Mucosa of stomach (tissue), 1 donor: ENCODE measurements at regions not wholly inside any gene's neighbourhood (a gene's known extent, or its start where the extent isn't known, plus 50 kb on each side); places are given as distances from the start of the nearest gene placed in this dataset.
"Not testable (repeated sequence)": the region's sequence is repeated elsewhere in the genome, so short reads cannot be mapped to it uniquely, and the experiment has no call there.

ENCODE experiments used
- H3K27me3 ChIP-seq: one replicate; pipeline ENCODE4 v1.7.0; 2013; ENCODE audit warnings: mild to moderate bottlenecking, low read length; ENCODE audit not compliant: control insufficient read depth, insufficient read depth
- H3K36me3 ChIP-seq: one replicate; pipeline ENCODE4 v1.7.0; 2013; ENCODE audit warnings: low read length; ENCODE audit not compliant: control insufficient read depth, insufficient read depth
- H3K4me1 ChIP-seq: one replicate; pipeline ENCODE4 v1.7.0; 2013; ENCODE audit warnings: mild to moderate bottlenecking, low read length; ENCODE audit not compliant: control insufficient read depth, insufficient read depth
- H3K4me3 ChIP-seq: one replicate; pipeline ENCODE4 v1.7.0; 2013; ENCODE audit warnings: low read length
- H3K9ac ChIP-seq: one replicate; pipeline ENCODE4 v1.7.0; 2013; ENCODE audit warnings: mild to moderate bottlenecking, low read length, moderate library complexity
- H3K9me3 ChIP-seq: one replicate; pipeline ENCODE4 v1.7.0; 2013; ENCODE audit warnings: mild to moderate bottlenecking, low read length, moderate library complexity; ENCODE audit not compliant: control insufficient read depth
- donor health status: Pancreatic carcinoma.

DNA sequence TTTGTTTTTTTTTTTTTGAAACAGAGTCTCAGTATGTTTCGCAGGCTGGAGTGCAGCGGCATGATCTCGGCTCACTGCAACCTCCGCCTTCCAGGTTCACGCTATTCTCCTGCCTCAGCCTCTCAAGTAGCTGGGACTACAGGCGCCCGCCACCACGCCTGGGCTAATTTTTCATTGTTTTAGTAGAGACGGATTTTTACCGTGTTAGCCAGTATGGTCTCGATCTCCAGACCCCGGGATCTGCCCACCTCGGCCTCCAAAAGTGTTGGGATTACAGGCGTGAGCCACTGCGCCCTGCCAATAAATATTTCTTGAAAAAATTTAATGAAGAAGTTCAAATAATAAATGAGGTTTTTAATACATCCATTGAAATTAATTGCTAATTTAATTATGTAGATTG is 77.9 kb upstream of the PCDH20 start:
- H3K9me3 ChIP-seq, H3K36me3 ChIP-seq, H3K4me3 ChIP-seq, H3K27me3 ChIP-seq, H3K4me1 ChIP-seq, H3K9ac ChIP-seq: not testable (repeated sequence)

DNA sequence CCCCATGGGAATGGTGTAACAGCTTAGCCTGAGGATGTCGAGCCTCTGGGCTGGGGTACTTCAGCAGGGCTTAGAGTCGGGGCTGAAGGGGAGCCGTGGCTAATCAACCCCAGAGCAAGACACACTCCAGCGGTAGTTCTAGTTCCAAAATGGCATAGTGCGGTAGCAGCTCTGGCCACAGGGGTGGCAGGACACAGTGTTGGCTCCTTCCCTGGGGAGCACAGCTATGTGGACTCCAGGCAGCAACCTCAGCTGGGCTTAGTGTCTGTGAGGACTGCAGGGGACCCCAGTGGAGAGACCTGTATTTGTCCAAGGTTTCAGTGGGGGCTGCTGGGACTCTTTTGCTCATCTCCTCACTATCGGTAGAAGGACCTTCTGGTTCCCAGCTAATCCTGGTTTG is 70.8 kb upstream of the PCDH20 start:
- Histone ChIP-seq H3K36me3 (no peaks in the 10 kb centered on the region), H3K9ac (no peak overlapping the region), H3K4me1 (no peaks in the 10 kb centered on the region), H3K27me3 (no peaks in the 10 kb centered on the region), H3K4me3 (no peak overlapping the region), H3K9me3 (no peaks in the 10 kb centered on the region)

DNA sequence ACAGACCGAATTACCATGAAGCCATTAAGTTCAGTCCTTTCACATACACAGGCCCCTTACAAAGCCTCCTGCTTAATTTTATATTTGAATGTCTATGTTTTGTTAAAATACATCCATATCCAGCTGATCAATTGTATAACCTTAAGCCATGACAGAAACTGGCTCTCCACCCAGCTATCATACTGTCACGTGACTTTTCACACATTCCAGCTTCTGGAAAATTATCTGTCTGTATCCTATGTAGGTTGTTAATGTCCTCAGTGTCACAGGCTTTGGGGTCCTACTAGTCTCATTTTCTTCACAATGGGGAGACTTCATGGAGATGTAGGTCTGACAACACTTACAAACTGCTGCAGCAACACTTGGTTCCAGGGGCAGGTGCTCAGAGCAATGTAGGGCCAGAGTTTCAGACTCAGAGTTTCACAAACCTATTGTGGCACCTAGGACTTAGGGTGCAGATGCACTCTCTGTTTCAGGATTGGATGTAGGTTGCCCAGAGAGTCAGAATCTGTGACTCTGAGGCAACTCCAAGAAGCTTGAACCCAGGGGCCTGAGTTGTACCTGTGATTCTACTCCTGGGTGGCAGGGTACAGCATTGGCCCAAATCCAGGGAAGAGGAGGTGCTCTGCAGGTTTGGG is 69.6 kb upstream of the PCDH20 start:
- no peak overlapping the region for H3K9ac ChIP-seq
- no peak overlapping the region for H3K4me3 ChIP-seq
- H3K4me1 ChIP-seq: no peaks in the 10 kb centered on the region
- no peaks in the 10 kb centered on the region for H3K36me3 ChIP-seq
- H3K9me3 ChIP-seq: no peaks in the 10 kb centered on the region
- H3K27me3 ChIP-seq: no peaks in the 10 kb centered on the region

DNA sequence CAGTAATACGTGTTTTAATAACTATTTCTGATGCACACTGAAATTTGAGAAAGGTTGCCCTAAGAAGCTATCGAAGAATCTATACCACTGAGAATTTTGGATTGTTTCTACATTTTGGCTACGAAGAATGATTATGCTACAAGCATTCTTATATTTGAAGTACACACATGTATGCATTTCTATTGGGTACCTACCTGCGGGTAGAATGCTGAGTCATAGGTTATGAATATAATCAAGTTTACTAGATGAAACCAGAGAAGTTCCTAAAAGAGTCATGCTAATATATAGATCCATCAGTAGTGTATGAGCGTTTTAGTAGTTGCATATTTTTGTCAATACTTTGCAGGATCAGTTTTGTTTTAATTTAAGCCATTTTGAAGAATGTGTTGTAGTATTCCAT is 62.0 kb upstream of the PCDH20 start:
- no peaks in the 10 kb centered on the region for H3K9me3 ChIP-seq

DNA sequence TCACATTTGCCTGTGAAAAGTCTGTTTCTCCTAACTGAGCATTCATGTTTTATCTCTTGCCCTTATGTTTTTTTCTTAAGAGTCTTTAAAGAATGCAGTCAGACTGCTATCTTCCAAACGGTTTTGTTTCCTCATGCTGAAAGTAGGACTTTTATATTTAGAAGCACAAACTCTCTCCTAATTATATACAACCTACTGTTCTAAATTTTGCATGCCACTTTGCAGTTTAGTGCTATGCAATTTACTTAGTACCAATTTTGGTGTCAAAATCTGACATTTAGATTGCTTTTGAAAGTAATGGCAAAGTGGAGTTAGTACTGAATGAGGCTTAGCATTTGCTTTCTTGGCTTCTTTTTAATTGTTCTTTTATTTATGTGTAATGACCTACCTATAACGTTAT is 55.1 kb upstream of the PCDH20 start:
- Histone ChIP-seq H3K36me3 (no peaks in the 10 kb centered on the region), H3K9ac (no peak overlapping the region), H3K27me3 (no peaks in the 10 kb centered on the region), H3K4me1 (no peaks in the 10 kb centered on the region), H3K4me3 (no peak overlapping the region), H3K9me3 (no peaks in the 10 kb centered on the region)

More for the DNA sequence above, 62.0 kb upstream of the PCDH20 start:
- H3K4me3 ChIP-seq: no peak overlapping the region
- H3K4me1 ChIP-seq: no peaks in the 10 kb centered on the region
- no peak overlapping the region for H3K9ac ChIP-seq
- no peaks in the 10 kb centered on the region for H3K36me3 ChIP-seq
- no peaks in the 10 kb centered on the region for H3K27me3 ChIP-seq

DNA sequence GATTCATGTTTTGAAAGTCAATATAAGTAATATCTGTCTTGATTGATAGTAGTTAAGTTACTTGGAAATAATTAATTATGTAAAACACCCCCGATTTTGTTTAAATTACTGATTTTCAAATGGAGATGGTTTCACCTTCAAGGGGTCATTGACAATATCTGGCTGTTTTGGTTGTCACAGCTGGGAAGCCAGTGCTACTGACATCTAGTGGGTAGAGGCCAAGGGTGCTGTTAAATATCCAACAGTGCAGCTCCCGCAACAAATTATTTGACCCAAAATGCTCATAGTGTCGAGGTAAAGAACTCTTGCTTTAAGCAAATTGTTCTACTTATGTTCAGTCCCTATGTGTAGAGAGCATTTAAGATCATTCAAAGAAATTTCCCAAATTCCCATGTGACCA is 50.6 kb upstream of the PCDH20 start:
- Histone ChIP-seq H3K4me1 (no peaks in the 10 kb centered on the region), H3K9me3 (no peaks in the 10 kb centered on the region), H3K4me3 (no peak overlapping the region), H3K36me3 (no peaks in the 10 kb centered on the region), H3K9ac (no peak overlapping the region), H3K27me3 (no peaks in the 10 kb centered on the region)
